Lower leg skin (tissue), 3 donors: ENCODE measurements at regions not wholly inside any gene's neighbourhood (a gene's known extent, or its start where the extent isn't known, plus 50 kb on each side); places are given as distances from the start of the nearest gene placed in this dataset.
"Not testable (repeated sequence)": the region's sequence is repeated elsewhere in the genome, so short reads cannot be mapped to it uniquely, and the experiment has no call there.

ENCODE experiments used
- CTCF ChIP-seq, 3 donors: fragments of 450-650 bp; IDR thresholded peaks; one replicate each; pipeline ENCODE4 v1.5.1; 2016; ENCODE audit warnings: antibody characterized with exemption in 3 of 3, mild to moderate bottlenecking in 3 of 3, moderate library complexity in 2 of 3
- POLR2A ChIP-seq, 2 donors: fragments of 450-650 bp; IDR thresholded peaks; one replicate each; pipeline ENCODE4 v1.6.1; 2016 to 2017; ENCODE audit warnings: antibody characterized with exemption in 2 of 2, mild to moderate bottlenecking in 1 of 2, moderate library complexity in 1 of 2

GRCh38 chrX:68951942-68952619 lies 123.3 kb downstream of the EFNB1 start:
- TF ChIP-seq CTCF, POLR2A (IDR thresholded peaks at IDR 0.05): not testable (repeated sequence)
